ENCODE measurements at regions not wholly inside any gene's neighbourhood (a gene's known extent, or its start where the extent isn't known, plus 50 kb on each side); places are given as distances from the start of the nearest gene placed in this dataset.

DNA sequence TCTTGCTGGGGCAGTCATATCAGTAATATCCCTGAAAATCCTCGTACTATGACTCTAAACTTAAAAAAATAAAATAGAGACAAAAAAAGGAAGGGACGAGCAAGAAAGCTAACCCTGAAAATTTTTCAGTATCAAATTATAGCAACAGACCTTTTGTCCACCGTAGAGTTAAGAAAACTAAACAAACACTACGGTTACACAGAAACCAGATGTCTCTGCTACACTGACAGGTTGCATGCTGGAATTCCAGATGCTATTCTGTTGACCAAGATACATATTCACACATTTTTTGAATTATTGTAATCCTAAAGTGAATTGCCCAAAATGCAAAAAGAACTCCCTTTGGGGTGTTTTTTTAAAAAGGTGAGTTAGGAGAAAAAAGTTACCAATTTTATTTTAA, 66.9 kb upstream of the SELENOP start:
- TF ChIP-seq, protein P1, sequence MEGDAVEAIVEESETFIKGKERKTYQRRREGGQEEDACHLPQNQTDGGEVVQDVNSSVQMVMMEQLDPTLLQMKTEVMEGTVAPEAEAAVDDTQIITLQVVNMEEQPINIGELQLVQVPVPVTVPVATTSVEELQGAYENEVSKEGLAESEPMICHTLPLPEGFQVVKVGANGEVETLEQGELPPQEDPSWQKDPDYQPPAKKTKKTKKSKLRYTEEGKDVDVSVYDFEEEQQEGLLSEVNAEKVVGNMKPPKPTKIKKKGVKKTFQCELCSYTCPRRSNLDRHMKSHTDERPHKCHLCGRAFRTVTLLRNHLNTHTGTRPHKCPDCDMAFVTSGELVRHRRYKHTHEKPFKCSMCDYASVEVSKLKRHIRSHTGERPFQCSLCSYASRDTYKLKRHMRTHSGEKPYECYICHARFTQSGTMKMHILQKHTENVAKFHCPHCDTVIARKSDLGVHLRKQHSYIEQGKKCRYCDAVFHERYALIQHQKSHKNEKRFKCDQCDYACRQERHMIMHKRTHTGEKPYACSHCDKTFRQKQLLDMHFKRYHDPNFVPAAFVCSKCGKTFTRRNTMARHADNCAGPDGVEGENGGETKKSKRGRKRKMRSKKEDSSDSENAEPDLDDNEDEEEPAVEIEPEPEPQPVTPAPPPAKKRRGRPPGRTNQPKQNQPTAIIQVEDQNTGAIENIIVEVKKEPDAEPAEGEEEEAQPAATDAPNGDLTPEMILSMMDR (IDR thresholded peaks at IDR 0.05): no peak
- TF ChIP-seq ZFX (IDR thresholded peaks at IDR 0.05; ENCODE audit: borderline replicate concordance): no peak

All from 22Rv1 (cell line).